ENCODE measurements at regions not wholly inside any gene's neighbourhood (a gene's known extent, or its start where the extent isn't known, plus 50 kb on each side); places are given as distances from the start of the nearest gene placed in this dataset.
A peak's percentile ranks its signal among the peaks of the same experiment; 100 is the strongest.

GRCh38 chr2:14018620-14019019, 613.9 kb upstream of the LRATD1 start:
- 93% methylated on average over 4 of the region's 4 CpGs; no CpG with 5 or more reads in 1 of the 2 experiments for WGBS, 2 experiments (ENCODE audit: extremely low coverage in 1 of 2, insufficient coverage in 1 of 2, insufficient read length in 1 of 2, insufficient replicate concordance in 2 of 2, low coverage in 1 of 2, low lambda C conversion rate in 2 of 2, missing lambda C conversion rate in 1 of 2)
- Histone ChIP-seq H3K4me1 (replicated peaks in 1 of 4; ENCODE audit: control insufficient read depth in 3 of 4, insufficient read depth in 4 of 4, low read length in 3 of 4) (no peaks in the 10 kb centered on the region), H2BK12ac (ENCODE audit: low read depth, low read length) (no peak overlapping the region), H4K5ac (ENCODE audit: insufficient read length, low read depth, low read length) (no peak overlapping the region), H3K4ac (replicated peaks; ENCODE audit: insufficient read length, low read depth, low read length) (no peak overlapping the region), H3K23me2 (ENCODE audit: low read depth, low read length) (no peaks in the 10 kb centered on the region), H3K79me2 (ENCODE audit: control insufficient read depth in 1 of 2, insufficient read depth in 2 of 2, low read length in 2 of 2) (no peaks in the 10 kb centered on the region), H4K20me1 (replicated peaks in 1 of 2; ENCODE audit: control insufficient read depth in 1 of 2, insufficient read depth in 2 of 2, low read length in 2 of 2) (no peaks in the 10 kb centered on the region), H3K4me2 (ENCODE audit: insufficient read depth in 1 of 2, low read depth in 2 of 2, low read length in 2 of 2) (no peak overlapping the region), H3K9ac (replicated peaks in 1 of 4; ENCODE audit: extremely low read depth in 1 of 4, low read depth in 3 of 4, low read length in 3 of 4) (no peak overlapping the region), H3K23ac (ENCODE audit: insufficient read length) (no peak overlapping the region), H2BK120ac (replicated peaks; ENCODE audit: low read depth, low read length) (no peak overlapping the region), H2BK5ac (ENCODE audit: low read depth, low read length) (no peak overlapping the region), H4K91ac (replicated peaks; ENCODE audit: insufficient read length, low read length) (no peak overlapping the region), H2BK15ac (ENCODE audit: low read length) (no peak overlapping the region), H4K8ac (ENCODE audit: extremely low read depth, insufficient read depth, low read length) (no peak overlapping the region), H3K56ac (replicated peaks; ENCODE audit: insufficient read length, low read depth, low read length) (no peak overlapping the region), H3K9me3 (ENCODE audit: insufficient read depth in 2 of 2, low read depth in 1 of 2, low read length in 1 of 2) (no peaks in the 10 kb centered on the region), H3K79me1 (ENCODE audit: low read depth, low read length) (no peaks in the 10 kb centered on the region), H3K27ac (ENCODE audit: low read depth, low read length) (no peak overlapping the region), H3K18ac (ENCODE audit: extremely low read depth, low read length) (no peak overlapping the region), H3K4me3 (ENCODE audit: extremely low read depth in 1 of 4, insufficient read depth in 2 of 4, low read depth in 3 of 4, low read length in 4 of 4) (no peak overlapping the region), H3K36me3 (ENCODE audit: control insufficient read depth in 2 of 4, insufficient read depth in 4 of 4, low read length in 3 of 4) (no peaks in the 10 kb centered on the region), H3K14ac (ENCODE audit: insufficient read length) (no peak overlapping the region), H2BK20ac (ENCODE audit: low read length) (no peak overlapping the region), H3K27me3 (replicated peaks in 1 of 4; ENCODE audit: control insufficient read depth in 3 of 4, extremely low read depth in 1 of 4, insufficient read depth in 3 of 4, low read length in 3 of 4) (no peaks in the 10 kb centered on the region), H2AK5ac (ENCODE audit: low read depth, low read length) (no peak overlapping the region), H2AFZ (ENCODE audit: low read length) (no peak overlapping the region)
- ChIA-PET CTCF (ENCODE audit: partially characterized antibody) (no interaction called here), POLR2A (ENCODE audit: partially characterized antibody) (no interaction called here)
- FAIRE-seq (no peak), DNase-seq (ENCODE audit: low read depth in 1 of 2, low spot score in 2 of 2) (no peak)
- TF ChIP-seq CBX5 (IDR thresholded peaks at IDR 0.05; ENCODE audit: low read depth, low read length) = no peak
- peak; percentile 20; the same call in 1 of the 2 replicates for TF ChIP-seq MAFK (IDR thresholded peaks at IDR 0.05; ENCODE audit: low read depth, low read length)
- TF ChIP-seq ZNF274 (IDR thresholded peaks at IDR 0.05; ENCODE audit: borderline replicate concordance, extremely low read depth, low read length) = no peak
- TF ChIP-seq RNF2 (IDR thresholded peaks at IDR 0.05; ENCODE audit: borderline replicate concordance, low read depth, low read length, missing control alignments, poor library complexity, severe bottlenecking) = no peak
- no peak for TF ChIP-seq CBX8 (IDR thresholded peaks at IDR 0.05; ENCODE audit: borderline replicate concordance, low read depth, low read length)
- TF ChIP-seq, protein P1, sequence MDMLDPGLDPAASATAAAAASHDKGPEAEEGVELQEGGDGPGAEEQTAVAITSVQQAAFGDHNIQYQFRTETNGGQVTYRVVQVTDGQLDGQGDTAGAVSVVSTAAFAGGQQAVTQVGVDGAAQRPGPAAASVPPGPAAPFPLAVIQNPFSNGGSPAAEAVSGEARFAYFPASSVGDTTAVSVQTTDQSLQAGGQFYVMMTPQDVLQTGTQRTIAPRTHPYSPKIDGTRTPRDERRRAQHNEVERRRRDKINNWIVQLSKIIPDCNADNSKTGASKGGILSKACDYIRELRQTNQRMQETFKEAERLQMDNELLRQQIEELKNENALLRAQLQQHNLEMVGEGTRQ (IDR thresholded peaks at IDR 0.05; ENCODE audit: low read length) = no peak
- no peak for TF ChIP-seq RBBP5 (IDR thresholded peaks at IDR 0.05; ENCODE audit: borderline replicate concordance, low read depth, low read length)
- TF ChIP-seq JUN (IDR thresholded peaks at IDR 0.05; ENCODE audit: low read depth, low read length) = no peak

All from H1 (cell line).